Activated CD8-positive, alpha-beta memory T cell treated with anti-CD3 and anti-CD28 coated beads, Interleukin-2, amount 50 U/mL, for 1 hour (primary cell): ENCODE measurements at regions not wholly inside any gene's neighbourhood (a gene's known extent, or its start where the extent isn't known, plus 50 kb on each side); places are given as distances from the start of the nearest gene placed in this dataset.
"Not testable (repeated sequence)": the region's sequence is repeated elsewhere in the genome, so short reads cannot be mapped to it uniquely, and the experiment has no call there.

ENCODE experiments used
- DNase-seq: peaks from one replicate; pipeline ENCODE4 v3.0.0-alpha.2; 2020; ENCODE audit errors: extremely low read depth

DNA sequence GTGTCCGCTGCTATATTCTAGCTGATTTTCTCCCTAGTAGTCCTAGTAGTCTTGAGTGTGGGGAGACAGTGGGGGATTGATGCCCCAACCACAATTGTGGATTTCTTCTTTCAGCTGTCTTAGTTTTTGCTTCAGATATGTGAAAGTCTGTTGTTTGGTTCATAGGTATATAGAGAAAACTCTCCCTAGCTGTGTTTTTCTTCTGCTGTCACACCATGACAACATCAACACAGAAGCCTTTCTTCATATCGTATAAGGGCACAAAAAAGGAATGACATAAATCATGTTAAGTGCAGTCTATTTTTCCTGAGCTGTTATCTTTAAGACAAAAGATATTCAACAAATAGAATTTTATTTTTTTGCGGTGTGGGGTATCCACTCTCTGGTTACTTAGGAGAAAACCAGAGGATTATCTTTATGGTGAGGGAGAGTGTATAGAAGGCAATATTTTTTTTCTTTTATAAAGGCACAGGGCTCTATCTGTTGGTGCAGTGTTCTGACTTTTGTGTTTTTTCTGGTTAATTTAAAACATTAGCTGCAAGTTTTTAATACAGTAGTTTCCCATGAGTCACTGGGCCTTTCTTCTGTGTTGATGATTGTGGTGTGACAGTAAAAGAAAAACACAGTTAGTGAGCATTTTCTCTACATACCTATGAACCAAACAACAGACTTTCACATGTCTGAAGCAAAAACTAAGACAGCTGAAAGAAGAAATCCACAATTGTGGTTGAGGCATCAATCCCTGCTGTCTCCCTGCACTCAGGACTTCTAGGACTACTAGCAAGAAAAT lies 139.3 kb upstream of the PLGLB2 start:
- DNase-seq, result not testable (repeated sequence)

DNA sequence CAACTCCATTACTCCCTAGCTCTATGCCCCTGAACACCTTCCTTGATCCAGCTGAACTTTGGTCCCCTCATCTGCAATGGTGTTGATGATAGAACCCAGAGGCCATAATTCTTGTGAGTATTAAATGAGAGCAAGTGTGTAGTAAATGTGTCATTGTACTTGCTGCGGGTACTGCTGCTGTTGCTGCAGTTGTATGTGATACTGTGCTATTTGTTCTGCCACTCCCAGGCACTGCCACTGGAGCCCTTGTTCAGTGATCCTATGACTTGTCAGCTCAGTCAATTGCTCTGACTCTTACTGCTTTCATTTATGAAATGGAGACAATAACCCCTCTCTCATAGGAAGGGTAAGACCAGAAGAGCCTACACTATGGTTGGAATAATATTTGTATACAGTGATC lies 136.9 kb upstream of the PLGLB2 start:
- DNase-seq, result not testable (repeated sequence)

DNA sequence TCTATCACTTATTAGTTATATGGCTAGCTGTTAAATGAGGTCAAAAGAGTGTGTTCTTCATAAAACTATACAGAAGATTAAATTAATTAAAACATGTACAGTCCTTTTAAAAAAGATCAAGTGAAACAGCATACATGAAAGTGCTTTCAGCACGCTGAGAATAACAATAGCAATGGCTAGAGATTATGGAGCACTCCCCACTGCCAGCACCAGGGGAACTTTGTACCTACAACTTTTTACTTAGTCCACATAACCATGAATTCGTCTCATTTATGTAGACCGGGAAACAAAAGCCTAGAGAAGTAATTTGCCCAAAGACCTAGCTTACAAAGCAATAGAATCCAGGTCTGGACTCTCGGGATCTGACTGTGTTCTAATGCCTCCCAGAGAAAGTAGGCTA lies 136.5 kb upstream of the PLGLB2 start:
- DNase-seq, result not testable (repeated sequence)

DNA sequence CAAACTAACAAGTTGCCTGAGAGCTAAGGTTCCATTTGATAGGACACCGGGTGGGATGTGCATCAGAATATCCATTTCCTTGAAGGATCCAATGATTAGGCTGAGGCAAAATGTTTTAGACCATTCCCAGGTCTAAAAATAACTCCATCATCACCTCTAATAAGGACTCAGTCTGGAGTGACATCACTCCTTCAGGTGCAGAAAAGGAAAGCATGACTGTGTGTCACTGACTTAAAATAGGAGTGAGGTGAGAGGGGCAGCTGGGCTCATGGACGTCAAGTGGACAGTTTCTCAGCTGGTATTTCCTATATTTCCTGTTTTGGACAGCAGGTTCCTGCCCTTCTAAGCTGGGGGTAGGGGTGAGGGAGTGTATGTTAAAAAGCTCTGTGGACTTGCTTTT lies 135.9 kb upstream of the PLGLB2 start:
- not testable (repeated sequence) for DNase-seq

DNA sequence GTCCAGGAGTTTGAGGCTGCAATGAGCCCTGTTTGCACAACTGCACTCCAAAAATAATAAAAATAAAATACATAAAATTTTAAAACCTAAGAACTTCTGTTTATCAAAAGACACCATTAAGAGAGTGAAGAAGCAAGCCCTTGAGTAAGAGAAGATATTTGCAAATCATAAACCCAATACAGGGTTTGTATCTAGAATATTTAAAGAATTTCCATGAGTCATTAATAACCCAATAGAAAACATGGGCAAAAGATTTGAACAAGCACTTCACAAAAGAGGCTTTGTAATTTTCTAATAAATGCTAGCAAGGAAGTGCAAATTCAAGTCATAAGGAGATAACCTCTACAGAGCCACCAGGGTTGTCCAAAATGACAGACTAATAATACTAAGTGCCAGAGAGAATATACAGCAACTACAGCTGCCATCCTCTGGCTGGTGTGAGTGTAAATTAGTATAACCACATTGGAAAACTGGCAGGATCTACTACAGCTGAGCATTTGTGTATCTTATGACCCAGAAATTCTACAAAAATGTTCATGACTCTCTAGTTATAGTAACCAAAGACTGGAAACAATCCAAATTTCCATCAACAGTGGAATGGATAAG lies 133.0 kb upstream of the PLGLB2 start:
- DNase-seq, result not testable (repeated sequence)

GRCh38 chr2:87619121-87619520 lies 128.8 kb upstream of the PLGLB2 start:
- DNase-seq, result not testable (repeated sequence)

DNA sequence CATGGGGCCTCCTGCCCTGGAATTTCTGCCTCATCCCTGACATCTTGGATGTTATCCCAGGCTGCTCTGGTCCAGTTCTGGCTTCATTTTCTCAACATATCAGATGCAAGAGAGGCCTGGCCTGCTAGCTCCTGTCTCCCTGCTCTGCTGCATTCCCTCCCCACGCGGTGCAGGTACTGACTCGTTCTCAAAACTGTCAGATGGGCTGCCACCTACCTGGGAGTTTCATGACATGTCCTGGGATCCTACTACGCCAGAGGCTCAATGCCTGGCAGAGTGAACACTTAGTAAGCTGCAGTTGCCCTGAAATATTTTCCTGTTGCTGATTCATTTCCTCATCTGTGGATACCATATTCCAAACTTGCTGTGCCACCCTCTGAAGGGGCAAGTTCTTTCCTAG lies 126.7 kb upstream of the PLGLB2 start:
- DNase-seq, result not testable (repeated sequence)

- DNase-seq, result not testable (repeated sequence)
Measured at GRCh38 chr2:87622720-87623119, 125.2 kb upstream of the PLGLB2 start.

GRCh38 chr2:87629491-87630458 lies 118.1 kb upstream of the PLGLB2 start:
- not testable (repeated sequence) for DNase-seq

GRCh38 chr2:87630892-87631291 lies 117.0 kb upstream of the PLGLB2 start:
- not testable (repeated sequence) for DNase-seq

- DNase-seq, result not testable (repeated sequence)
Measured at GRCh38 chr2:87631402-87631801, 116.5 kb upstream of the PLGLB2 start.

DNA sequence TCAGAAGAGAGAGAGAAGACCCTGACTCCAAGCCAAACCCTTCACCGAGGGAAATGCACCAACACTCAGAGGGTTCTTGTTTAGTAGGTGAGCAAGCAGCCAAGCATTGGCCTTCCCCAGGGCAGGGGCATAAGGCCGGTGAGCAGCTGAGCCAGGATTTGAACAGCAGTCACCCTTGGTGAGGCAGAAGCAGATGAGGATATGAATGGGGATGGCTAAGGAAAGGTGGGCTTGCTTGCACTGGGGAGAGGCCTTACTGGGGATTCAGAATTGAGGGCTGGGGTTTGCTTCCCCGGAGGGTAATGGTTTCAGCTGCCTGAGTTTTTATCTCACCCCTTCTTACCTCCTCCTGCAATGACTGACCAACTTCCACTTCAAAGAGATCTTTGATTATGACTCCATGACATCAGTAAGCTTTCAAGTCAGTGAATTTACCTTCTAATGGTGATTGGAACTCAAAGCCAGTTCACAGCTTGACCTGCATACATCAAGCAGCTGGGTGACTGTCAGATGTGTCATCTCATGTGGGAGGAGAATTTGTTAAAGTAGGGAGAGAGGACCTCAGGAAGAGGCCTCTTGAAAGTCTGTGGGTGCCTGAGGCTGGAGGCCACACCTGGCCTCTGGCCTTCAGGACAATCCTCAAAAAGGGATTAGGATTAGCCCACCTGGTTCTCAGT lies 114.5 kb upstream of the PLGLB2 start:
- not testable (repeated sequence) for DNase-seq

DNA sequence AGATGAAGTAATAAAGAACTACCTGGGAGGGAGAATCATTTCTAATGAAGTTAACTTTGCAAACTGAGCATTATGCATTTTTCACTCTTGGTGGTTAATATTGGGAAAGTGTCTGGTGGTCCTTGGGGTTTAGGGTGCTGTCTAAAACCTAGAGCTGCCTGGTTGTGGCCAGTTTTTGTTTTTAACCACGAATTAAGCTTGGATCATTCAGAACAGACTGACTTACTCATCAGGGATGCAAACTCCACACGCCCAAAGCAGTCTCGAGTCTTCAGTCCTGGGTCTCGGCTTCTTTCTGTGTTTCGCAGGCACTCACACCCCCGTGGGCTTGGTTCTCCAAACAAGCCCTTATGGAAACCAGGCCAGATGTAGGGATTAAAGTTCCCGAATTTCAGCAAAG lies 113.8 kb upstream of the PLGLB2 start:
- not testable (repeated sequence) for DNase-seq

DNA sequence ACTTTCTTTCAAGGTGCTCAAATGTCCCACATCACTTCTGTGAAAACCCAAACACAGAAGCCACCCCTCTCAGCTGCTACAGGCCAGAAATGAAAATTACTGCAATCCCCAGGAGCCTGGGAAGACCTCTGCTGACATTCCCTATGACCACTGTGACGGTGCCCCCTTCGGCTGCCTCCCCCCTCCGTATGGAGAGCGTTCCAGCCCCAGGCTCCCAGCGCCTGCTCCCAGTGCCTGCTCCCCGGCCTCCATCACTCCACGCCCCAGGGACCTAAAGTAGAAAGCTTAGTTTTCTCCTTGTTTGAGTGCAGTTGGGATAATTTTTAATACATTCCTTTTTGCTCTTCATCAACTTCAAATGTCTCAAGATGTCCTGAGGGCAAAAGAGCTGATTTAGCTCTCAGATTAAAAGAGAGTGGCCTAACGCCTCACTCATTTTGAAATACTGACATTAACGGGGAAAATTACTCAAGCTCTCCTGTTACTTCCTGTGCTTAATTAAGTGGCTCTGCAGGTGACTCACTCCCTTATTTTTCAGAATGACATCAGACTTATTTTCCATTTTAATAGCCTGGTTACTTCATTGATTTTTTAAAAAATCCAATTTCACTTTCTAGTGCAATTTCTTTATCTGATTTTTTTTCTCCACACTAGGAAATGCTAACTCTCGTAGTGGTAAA lies 112.8 kb upstream of the PLGLB2 start:
- not testable (repeated sequence) for DNase-seq

DNA sequence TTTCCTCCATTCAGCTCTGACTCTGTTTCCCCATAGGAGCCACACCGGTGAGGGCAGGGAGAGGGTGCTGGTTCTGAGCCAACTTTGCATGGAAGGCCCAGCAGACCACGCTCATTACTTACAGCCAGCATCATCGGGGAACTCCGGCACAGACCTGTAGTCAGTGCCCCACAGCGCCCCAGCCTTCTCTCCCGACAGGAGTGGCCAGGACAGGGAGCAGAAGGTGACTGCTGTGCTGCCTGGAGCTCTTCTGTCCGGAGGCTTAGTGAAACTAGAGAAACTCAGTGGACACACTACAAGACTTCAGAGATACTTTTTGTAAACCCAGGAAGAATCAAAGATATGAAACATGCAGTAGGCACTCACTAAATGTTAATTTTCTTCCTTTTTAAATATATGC lies 111.6 kb upstream of the PLGLB2 start:
- not testable (repeated sequence) for DNase-seq

DNA sequence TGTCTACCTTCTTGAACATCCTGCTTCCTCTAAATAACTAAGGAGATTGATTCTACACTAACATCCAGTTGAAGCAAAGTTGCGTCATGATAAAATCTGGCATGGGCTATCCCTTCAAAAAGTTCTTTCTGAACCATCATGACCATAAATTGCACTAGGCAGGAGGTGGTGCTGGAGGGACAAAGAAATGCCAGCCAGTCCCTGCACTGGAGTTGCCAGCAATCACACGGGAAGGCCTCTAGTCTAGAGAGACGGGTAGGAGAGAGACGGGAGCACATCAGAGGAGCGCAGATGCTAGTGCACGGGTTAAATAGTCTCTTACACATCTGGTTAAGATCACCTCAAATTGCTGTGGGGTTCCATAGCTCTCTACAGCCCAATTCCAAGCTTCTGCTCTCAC lies 111.2 kb upstream of the PLGLB2 start:
- DNase-seq, result not testable (repeated sequence)

GRCh38 chr2:87637249-87637990 lies 110.5 kb upstream of the PLGLB2 start:
- DNase-seq, result not testable (repeated sequence)

DNA sequence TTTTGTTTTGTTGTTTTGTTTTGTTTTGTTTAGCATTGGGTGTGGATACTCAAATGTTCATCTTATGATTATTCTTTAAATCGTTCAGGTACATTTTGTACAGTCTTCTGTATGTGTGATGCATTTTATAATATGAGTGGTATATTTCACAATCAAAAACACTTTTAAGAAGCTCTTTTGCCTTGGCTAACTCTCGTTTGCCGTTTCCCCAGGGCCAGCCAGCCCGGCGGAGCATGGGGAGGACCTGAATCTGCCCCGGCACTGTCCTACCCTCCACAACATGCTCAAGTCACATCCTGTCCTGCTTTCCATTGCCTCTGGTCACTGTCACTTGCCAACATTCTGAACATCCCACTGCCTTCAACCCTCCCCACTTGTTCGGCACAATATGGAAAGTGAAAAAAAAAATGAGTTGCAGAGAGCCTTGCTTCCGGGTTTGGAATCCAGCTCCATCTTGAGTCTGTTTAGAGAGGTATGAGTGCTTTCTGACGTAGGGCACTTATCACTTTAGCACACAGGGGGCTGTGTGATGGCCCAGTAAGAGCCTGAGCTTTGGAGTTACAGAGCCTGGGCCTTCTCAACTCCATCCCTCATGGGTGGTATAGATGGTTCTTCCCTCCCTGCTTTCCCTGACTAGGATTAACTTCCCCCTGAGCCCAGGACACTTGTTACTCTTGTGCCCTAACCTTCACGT lies 109.6 kb upstream of the PLGLB2 start:
- not testable (repeated sequence) for DNase-seq

- DNase-seq, result not testable (repeated sequence)
Measured at GRCh38 chr2:87638872-87639271, 109.0 kb upstream of the PLGLB2 start.
